PFSK-1 (cell line): ENCODE measurements at regions not wholly inside any gene's neighbourhood (a gene's known extent, or its start where the extent isn't known, plus 50 kb on each side); places are given as distances from the start of the nearest gene placed in this dataset.

Source experiments
- FOXP2 ChIP-seq: optimal IDR thresholded peaks from 2 replicates; pipeline ENCODE3; 2011; ENCODE audit warnings: borderline replicate concordance, control low read depth, inconsistent platforms; ENCODE audit not compliant: insufficient read depth; ENCODE audit errors: extremely low read length, extremely low read depth
- POLR2AphosphoS5 ChIP-seq: IDR thresholded peaks from 2 replicates; pipeline ENCODE4 v1.6.1; 2012; ENCODE audit warnings: low read depth, mild to moderate bottlenecking, control low read depth, low read length, moderate library complexity
- SIN3A ChIP-seq: IDR thresholded peaks from 2 replicates; pipeline ENCODE4 v1.6.1; 2012; ENCODE audit warnings: mild to moderate bottlenecking, low read length, moderate library complexity, borderline replicate concordance; ENCODE audit not compliant: insufficient read depth
- TAF1 ChIP-seq: IDR thresholded peaks from 2 replicates; pipeline ENCODE4 v1.6.1; 2012; ENCODE audit warnings: low read length, control low read depth, borderline replicate concordance; ENCODE audit not compliant: insufficient read depth
- TF ChIP-seq, protein P1 (sequence below), 2 experiments: IDR thresholded peaks; 2 replicates each; pipeline versions ENCODE4 v1.6.1 to v1.8.0; 2011 to 2012; ENCODE audit warnings: low read depth in 2 of 2, low read length in 2 of 2, control low read depth in 1 of 2, inconsistent platforms in 1 of 2, mild to moderate bottlenecking in 1 of 2, moderate library complexity in 1 of 2; ENCODE audit not compliant: insufficient read depth in 1 of 2

DNA sequence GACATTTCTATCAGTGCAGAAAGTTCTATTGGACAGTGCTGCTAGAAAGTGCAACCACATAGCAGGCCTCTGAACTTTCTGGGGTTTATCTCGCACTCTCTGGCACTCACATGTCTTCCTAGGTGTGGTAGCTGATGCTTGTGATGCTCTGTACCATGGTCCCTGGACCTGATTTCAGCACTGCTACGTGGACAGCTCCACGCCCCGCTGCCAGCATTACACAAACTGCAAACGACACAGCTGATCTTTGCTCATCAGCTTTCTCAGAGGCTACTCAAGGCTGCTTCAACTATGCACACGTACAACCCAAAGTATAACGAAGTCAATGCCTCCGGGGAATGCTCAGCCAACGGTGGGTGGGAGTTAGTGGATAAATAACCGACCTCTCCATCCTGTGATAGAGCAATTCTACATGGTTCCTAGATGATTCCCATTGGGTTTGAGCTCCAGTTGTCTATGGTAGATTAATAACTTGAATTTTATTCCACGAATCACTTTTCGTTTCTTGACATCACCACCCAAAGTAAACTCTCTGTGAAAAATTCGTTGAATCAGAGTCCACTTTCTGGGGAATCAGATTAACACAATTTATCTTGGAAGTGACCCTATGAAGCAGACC, 302.5 kb downstream of the ACTR3B start:
- TF ChIP-seq, protein P1, sequence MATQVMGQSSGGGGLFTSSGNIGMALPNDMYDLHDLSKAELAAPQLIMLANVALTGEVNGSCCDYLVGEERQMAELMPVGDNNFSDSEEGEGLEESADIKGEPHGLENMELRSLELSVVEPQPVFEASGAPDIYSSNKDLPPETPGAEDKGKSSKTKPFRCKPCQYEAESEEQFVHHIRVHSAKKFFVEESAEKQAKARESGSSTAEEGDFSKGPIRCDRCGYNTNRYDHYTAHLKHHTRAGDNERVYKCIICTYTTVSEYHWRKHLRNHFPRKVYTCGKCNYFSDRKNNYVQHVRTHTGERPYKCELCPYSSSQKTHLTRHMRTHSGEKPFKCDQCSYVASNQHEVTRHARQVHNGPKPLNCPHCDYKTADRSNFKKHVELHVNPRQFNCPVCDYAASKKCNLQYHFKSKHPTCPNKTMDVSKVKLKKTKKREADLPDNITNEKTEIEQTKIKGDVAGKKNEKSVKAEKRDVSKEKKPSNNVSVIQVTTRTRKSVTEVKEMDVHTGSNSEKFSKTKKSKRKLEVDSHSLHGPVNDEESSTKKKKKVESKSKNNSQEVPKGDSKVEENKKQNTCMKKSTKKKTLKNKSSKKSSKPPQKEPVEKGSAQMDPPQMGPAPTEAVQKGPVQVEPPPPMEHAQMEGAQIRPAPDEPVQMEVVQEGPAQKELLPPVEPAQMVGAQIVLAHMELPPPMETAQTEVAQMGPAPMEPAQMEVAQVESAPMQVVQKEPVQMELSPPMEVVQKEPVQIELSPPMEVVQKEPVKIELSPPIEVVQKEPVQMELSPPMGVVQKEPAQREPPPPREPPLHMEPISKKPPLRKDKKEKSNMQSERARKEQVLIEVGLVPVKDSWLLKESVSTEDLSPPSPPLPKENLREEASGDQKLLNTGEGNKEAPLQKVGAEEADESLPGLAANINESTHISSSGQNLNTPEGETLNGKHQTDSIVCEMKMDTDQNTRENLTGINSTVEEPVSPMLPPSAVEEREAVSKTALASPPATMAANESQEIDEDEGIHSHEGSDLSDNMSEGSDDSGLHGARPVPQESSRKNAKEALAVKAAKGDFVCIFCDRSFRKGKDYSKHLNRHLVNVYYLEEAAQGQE (IDR thresholded peaks at IDR 0.05; ENCODE audit: insufficient read depth in 1 of 2, low read depth in 2 of 2, low read length in 2 of 2), result peak; percentile 82 to 95
- TF ChIP-seq SIN3A, result no peak

DNA sequence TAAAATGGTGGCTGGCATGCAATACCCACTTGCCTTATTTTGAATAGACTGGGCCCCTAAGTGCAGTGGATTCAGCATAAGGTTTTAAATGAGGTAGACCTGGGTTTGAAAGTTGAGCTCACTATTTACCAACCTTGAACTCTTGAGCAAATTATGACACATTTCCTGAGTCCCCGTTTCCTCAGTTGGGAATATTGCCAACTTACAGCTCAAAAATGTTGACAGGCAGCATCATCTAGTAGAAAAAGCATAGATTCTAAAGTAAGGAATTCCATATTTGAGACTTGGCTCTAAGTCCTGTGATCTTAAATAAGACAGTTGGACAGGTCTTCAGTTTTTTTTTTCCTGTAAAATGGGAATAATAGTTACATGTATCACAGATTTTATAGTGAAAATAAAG, 305.5 kb downstream of the ACTR3B start:
- TF ChIP-seq TAF1, result no peak
- TF ChIP-seq, protein P1 (IDR thresholded peaks at IDR 0.05; ENCODE audit: insufficient read depth in 1 of 2, low read depth in 2 of 2, low read length in 2 of 2), result no peak
- no peak for TF ChIP-seq SIN3A
- no peak for TF ChIP-seq POLR2AphosphoS5
- TF ChIP-seq FOXP2, result no peak

DNA sequence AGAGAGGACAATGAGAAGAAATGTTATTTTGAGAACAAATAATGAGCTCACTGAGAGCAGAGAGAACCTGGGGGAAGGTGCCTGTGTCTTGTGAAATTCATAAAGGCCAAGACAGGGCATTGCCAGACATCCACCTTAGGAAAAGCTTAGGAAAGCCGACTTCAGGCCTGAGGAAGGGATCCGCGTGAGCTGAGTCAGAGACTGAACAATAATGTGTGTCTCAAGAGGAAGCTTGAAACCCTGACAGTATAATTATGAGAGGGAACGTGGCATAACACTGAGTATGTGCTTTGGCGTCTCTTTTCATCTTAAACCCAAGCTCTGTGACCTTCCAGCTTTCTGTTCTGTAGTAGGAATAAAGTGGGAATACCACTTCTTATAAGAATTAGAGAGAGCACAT, 307.2 kb downstream of the ACTR3B start:
- TF ChIP-seq SIN3A, result no peak
- no peak for TF ChIP-seq POLR2AphosphoS5
- no peak for TF ChIP-seq FOXP2
- TF ChIP-seq, protein P1 (IDR thresholded peaks at IDR 0.05; ENCODE audit: insufficient read depth in 1 of 2, low read depth in 2 of 2, low read length in 2 of 2), result no peak
- no peak for TF ChIP-seq TAF1

DNA sequence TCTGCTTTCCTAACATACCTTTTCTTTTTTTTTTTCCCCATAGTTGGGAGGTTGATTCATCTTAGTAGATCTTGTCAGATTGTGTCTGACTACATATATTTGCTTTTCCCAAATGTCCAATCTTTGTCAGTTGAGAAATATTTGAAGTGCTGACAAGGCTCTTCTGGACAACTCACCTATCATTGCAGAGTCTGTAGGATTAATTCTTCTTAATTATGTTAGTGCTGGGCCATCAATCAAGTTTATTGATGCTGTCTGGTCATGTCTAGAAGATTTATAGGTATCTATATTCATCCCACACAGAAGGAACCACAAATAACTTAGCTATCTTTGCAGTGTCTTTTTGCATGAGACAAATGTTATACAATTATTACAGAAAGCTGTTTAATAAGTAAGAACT, 310.6 kb downstream of the ACTR3B start:
- no peak for TF ChIP-seq SIN3A

DNA sequence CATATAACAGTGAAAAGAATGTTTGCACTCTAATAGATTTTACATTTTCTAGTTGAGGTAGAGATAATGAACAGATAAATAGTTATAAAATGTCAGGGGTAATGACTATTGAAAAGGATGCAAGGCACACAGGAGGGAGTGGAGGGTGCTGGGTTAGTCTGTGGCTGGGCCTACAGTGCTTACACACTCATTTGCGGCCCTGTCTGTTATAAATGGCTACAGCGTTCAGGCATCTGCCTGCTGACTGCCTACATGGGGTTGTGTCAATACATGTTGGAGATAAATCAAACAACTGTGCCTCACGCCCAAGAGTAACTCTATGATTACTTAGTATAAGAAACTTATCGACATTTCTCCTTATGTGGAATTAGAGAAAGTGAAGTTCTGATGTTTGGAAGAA, 313.3 kb downstream of the ACTR3B start:
- TF ChIP-seq SIN3A, result no peak
- TF ChIP-seq, protein P1 (IDR thresholded peaks at IDR 0.05; ENCODE audit: insufficient read depth in 1 of 2, low read depth in 2 of 2, low read length in 2 of 2), result no peak
- TF ChIP-seq TAF1, result no peak
- no peak for TF ChIP-seq FOXP2
- TF ChIP-seq POLR2AphosphoS5, result no peak
